ENCODE measurements at regions not wholly inside any gene's neighbourhood (a gene's known extent, or its start where the extent isn't known, plus 50 kb on each side); places are given as distances from the start of the nearest gene placed in this dataset.

DNA sequence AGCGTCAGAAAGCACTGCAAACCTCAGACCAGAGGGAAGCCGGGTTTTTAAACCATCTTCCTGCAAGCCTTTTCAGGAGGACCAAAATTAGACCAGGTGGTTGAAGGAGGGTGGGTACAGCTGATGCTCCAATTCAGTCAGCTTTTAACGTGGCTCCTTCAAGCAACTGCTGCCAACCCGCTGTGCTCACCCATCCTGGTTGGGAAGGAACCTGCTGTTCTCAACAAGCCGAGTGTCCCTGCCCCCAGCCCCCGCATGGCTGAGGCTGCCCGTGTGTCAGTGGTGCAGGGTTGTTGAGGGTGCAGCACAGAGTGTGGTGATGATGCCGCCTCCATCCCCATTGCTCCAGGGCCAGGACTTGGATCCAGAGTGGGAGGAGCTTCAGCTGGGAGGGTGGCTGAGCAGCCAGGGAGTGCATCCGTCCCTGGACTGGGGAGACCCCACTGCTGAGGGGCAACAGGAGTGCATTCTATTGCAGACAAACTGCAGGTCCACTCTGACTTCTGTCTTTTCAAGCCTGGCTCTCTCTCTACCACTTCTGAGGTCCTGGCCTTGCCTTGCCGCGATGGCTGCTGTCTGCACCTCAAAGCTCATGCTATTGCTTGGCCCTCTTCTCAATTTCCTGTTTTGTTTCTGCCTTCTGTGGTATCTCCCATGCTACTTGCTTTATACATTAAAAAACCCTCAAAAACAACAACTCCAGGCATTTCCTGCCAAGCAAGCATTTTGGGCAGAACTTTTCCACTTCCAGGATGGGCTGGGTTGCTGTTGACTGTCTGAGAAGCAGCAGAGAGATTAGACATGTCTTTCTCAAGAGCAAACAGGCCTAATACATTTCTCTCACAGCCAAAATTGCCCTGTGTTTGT is 134.7 kb downstream of the DNAJB6 start (continued):
- TF ChIP-seq, protein P1, sequence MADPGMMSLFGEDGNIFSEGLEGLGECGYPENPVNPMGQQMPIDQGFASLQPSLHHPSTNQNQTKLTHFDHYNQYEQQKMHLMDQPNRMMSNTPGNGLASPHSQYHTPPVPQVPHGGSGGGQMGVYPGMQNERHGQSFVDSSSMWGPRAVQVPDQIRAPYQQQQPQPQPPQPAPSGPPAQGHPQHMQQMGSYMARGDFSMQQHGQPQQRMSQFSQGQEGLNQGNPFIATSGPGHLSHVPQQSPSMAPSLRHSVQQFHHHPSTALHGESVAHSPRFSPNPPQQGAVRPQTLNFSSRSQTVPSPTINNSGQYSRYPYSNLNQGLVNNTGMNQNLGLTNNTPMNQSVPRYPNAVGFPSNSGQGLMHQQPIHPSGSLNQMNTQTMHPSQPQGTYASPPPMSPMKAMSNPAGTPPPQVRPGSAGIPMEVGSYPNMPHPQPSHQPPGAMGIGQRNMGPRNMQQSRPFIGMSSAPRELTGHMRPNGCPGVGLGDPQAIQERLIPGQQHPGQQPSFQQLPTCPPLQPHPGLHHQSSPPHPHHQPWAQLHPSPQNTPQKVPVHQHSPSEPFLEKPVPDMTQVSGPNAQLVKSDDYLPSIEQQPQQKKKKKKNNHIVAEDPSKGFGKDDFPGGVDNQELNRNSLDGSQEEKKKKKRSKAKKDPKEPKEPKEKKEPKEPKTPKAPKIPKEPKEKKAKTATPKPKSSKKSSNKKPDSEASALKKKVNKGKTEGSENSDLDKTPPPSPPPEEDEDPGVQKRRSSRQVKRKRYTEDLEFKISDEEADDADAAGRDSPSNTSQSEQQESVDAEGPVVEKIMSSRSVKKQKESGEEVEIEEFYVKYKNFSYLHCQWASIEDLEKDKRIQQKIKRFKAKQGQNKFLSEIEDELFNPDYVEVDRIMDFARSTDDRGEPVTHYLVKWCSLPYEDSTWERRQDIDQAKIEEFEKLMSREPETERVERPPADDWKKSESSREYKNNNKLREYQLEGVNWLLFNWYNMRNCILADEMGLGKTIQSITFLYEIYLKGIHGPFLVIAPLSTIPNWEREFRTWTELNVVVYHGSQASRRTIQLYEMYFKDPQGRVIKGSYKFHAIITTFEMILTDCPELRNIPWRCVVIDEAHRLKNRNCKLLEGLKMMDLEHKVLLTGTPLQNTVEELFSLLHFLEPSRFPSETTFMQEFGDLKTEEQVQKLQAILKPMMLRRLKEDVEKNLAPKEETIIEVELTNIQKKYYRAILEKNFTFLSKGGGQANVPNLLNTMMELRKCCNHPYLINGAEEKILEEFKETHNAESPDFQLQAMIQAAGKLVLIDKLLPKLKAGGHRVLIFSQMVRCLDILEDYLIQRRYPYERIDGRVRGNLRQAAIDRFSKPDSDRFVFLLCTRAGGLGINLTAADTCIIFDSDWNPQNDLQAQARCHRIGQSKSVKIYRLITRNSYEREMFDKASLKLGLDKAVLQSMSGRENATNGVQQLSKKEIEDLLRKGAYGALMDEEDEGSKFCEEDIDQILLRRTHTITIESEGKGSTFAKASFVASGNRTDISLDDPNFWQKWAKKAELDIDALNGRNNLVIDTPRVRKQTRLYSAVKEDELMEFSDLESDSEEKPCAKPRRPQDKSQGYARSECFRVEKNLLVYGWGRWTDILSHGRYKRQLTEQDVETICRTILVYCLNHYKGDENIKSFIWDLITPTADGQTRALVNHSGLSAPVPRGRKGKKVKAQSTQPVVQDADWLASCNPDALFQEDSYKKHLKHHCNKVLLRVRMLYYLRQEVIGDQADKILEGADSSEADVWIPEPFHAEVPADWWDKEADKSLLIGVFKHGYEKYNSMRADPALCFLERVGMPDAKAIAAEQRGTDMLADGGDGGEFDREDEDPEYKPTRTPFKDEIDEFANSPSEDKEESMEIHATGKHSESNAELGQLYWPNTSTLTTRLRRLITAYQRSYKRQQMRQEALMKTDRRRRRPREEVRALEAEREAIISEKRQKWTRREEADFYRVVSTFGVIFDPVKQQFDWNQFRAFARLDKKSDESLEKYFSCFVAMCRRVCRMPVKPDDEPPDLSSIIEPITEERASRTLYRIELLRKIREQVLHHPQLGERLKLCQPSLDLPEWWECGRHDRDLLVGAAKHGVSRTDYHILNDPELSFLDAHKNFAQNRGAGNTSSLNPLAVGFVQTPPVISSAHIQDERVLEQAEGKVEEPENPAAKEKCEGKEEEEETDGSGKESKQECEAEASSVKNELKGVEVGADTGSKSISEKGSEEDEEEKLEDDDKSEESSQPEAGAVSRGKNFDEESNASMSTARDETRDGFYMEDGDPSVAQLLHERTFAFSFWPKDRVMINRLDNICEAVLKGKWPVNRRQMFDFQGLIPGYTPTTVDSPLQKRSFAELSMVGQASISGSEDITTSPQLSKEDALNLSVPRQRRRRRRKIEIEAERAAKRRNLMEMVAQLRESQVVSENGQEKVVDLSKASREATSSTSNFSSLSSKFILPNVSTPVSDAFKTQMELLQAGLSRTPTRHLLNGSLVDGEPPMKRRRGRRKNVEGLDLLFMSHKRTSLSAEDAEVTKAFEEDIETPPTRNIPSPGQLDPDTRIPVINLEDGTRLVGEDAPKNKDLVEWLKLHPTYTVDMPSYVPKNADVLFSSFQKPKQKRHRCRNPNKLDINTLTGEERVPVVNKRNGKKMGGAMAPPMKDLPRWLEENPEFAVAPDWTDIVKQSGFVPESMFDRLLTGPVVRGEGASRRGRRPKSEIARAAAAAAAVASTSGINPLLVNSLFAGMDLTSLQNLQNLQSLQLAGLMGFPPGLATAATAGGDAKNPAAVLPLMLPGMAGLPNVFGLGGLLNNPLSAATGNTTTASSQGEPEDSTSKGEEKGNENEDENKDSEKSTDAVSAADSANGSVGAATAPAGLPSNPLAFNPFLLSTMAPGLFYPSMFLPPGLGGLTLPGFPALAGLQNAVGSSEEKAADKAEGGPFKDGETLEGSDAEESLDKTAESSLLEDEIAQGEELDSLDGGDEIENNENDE (IDR thresholded peaks at IDR 0.05; ENCODE audit: insufficient replicate concordance, low read length) = no peak
- no peak for TF ChIP-seq SIX5 (IDR thresholded peaks at IDR 0.05; ENCODE audit: low read depth, low read length)
- no peak for TF ChIP-seq MAFK (IDR thresholded peaks at IDR 0.05; ENCODE audit: low read depth, low read length)
- no peak for TF ChIP-seq KDM5A (IDR thresholded peaks at IDR 0.05; ENCODE audit: low read length)
- no peak for TF ChIP-seq RXRA (IDR thresholded peaks at IDR 0.05; ENCODE audit: insufficient read depth, low read depth, low read length)
- TF ChIP-seq JUND (IDR thresholded peaks at IDR 0.05; ENCODE audit: low read length) = no peak
- no peak for TF ChIP-seq RBBP5 (IDR thresholded peaks at IDR 0.05; ENCODE audit: borderline replicate concordance, low read depth, low read length)
- no peak for TF ChIP-seq KDM1A (IDR thresholded peaks at IDR 0.05; ENCODE audit: borderline replicate concordance, low read length)
- TF ChIP-seq, protein P2, sequence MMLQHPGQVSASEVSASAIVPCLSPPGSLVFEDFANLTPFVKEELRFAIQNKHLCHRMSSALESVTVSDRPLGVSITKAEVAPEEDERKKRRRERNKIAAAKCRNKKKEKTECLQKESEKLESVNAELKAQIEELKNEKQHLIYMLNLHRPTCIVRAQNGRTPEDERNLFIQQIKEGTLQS (IDR thresholded peaks at IDR 0.05; ENCODE audit: insufficient read depth, low read depth, low read length) = no peak
- no peak for TF ChIP-seq FOSL1 (IDR thresholded peaks at IDR 0.05; ENCODE audit: insufficient read depth, low read depth, low read length)
